GM12891 (cell line): ENCODE measurements at regions not wholly inside any gene's neighbourhood (a gene's known extent, or its start where the extent isn't known, plus 50 kb on each side); places are given as distances from the start of the nearest gene placed in this dataset.

Experiments used
- DNase-seq: peaks from one replicate; pipeline ENCODE4 v3.0.0; 2011; ENCODE audit warnings: low spot score; ENCODE audit not compliant: insufficient read length
- FAIRE-seq: peaks from 2 replicates; lab custom pipeline; 2011; peaks lifted over from hg19 to GRCh38; lab: Jason Lieb, UNC
- PAX5 ChIP-seq: IDR thresholded peaks from 2 replicates; pipeline ENCODE4 v1.6.1; 2011; ENCODE audit warnings: low read length, moderate library complexity, mild to moderate bottlenecking; ENCODE audit not compliant: insufficient read depth, severe bottlenecking
- POLR2A ChIP-seq: IDR thresholded peaks from 2 replicates; pipeline ENCODE4 v1.6.1; 2011; ENCODE audit warnings: low read depth, low read length, control low read depth
- POLR2AphosphoS5 ChIP-seq: IDR thresholded peaks from 2 replicates; pipeline ENCODE4 v1.6.1; 2011; ENCODE audit warnings: low read depth, low read length, control low read depth
- POU2F2 ChIP-seq: IDR thresholded peaks from 2 replicates; pipeline ENCODE4 v1.6.1; 2011; ENCODE audit warnings: low read depth, mild to moderate bottlenecking, control low read depth, low read length, moderate library complexity
- SPI1 ChIP-seq: IDR thresholded peaks from 2 replicates; pipeline ENCODE4 v1.6.1; 2011; ENCODE audit warnings: low read depth, low read length, control low read depth
- TAF1 ChIP-seq: IDR thresholded peaks from 2 replicates; pipeline ENCODE4 v1.6.1; 2011; ENCODE audit warnings: low read depth, low read length, control low read depth

- TF ChIP-seq POLR2AphosphoS5 (no peak), TAF1 (no peak), POLR2A (no peak), POU2F2 (no peak), PAX5 (no peak), SPI1 (no peak)
Observed at GRCh38 chr4:81903212-81903611, 431.5 kb upstream of the RASGEF1B start.

GRCh38 chr4:81898862-81899504 lies 427.3 kb upstream of the RASGEF1B start:
- FAIRE-seq = no peak
- no peak for DNase-seq
- TF ChIP-seq SPI1 (no peak), PAX5 (no peak), TAF1 (no peak), POLR2A (no peak), POLR2AphosphoS5 (no peak), POU2F2 (no peak)

More at GRCh38 chr4:81903212-81903611, 431.5 kb upstream of the RASGEF1B start:
- no peak for FAIRE-seq
- no peak for DNase-seq

GRCh38 chr4:81896936-81897335 lies 425.2 kb upstream of the RASGEF1B start:
- FAIRE-seq (no peak), DNase-seq (no peak)
- TF ChIP-seq TAF1 = no peak
- no peak for TF ChIP-seq POU2F2
- TF ChIP-seq POLR2A = no peak
- no peak for TF ChIP-seq POLR2AphosphoS5

GRCh38 chr4:81891005-81891996 lies 419.6 kb upstream of the RASGEF1B start:
- FAIRE-seq (no peak), DNase-seq (no peak)
- TF ChIP-seq POLR2A (no peak), POLR2AphosphoS5 (no peak), SPI1 (no peak), POU2F2 (no peak), PAX5 (no peak), TAF1 (no peak)

GRCh38 chr4:81884986-81885385 lies 413.3 kb upstream of the RASGEF1B start:
- DNase-seq = no peak
- no peak for FAIRE-seq
- TF ChIP-seq PAX5 (no peak), POU2F2 (no peak), SPI1 (no peak)

GRCh38 chr4:81883530-81884450 lies 412.1 kb upstream of the RASGEF1B start:
- FAIRE-seq = no peak
- TF ChIP-seq POLR2A = no peak
- no peak for TF ChIP-seq SPI1
- TF ChIP-seq POLR2AphosphoS5 = no peak
- no peak for TF ChIP-seq POU2F2
- no peak for TF ChIP-seq TAF1
- no peak for TF ChIP-seq PAX5
- no peak for DNase-seq

GRCh38 chr4:81883004-81883403 lies 411.3 kb upstream of the RASGEF1B start:
- no peak for DNase-seq
- TF ChIP-seq POLR2A = no peak
- TF ChIP-seq POU2F2 = no peak
- TF ChIP-seq PAX5 = no peak
- TF ChIP-seq POLR2AphosphoS5 = no peak
- FAIRE-seq = no peak

GRCh38 chr4:81881855-81882621 lies 410.3 kb upstream of the RASGEF1B start:
- FAIRE-seq (no peak), DNase-seq (no peak)
- TF ChIP-seq POU2F2 (no peak), SPI1 (no peak), TAF1 (no peak), PAX5 (no peak), POLR2A (no peak), POLR2AphosphoS5 (no peak)

GRCh38 chr4:81876106-81876505 lies 404.4 kb upstream of the RASGEF1B start:
- FAIRE-seq (no peak), DNase-seq (no peak)
- TF ChIP-seq POLR2AphosphoS5 (no peak), PAX5 (no peak), TAF1 (no peak), SPI1 (no peak), POU2F2 (no peak), POLR2A (no peak)
